ENCODE measurements at regions not wholly inside any gene's neighbourhood (a gene's known extent, or its start where the extent isn't known, plus 50 kb on each side); places are given as distances from the start of the nearest gene placed in this dataset.
"Not testable (repeated sequence)": the region's sequence is repeated elsewhere in the genome, so short reads cannot be mapped to it uniquely, and the experiment has no call there.

- no peak overlapping the region for H3K4me3 ChIP-seq (ENCODE audit: low read depth, low read length)
- DNase-seq (ENCODE audit: low read depth), result no peak
- no peak for TF ChIP-seq CTCF (IDR thresholded peaks at IDR 0.05; ENCODE audit: low read depth, low read length, missing control alignments)
These were observed 327.2 kb downstream of the LMO7 start for GRCh38 chr13:75963302-75963701.

GRCh38 chr13:75961911-75962310 is 325.8 kb downstream of the LMO7 start:
- no peak overlapping the region for H3K4me3 ChIP-seq (ENCODE audit: low read depth, low read length)
- no peak for TF ChIP-seq CTCF (IDR thresholded peaks at IDR 0.05; ENCODE audit: low read depth, low read length, missing control alignments)
- DNase-seq (ENCODE audit: low read depth), result no peak

GRCh38 chr13:75960538-75960994 is 324.4 kb downstream of the LMO7 start:
- no peak for DNase-seq (ENCODE audit: low read depth)
- TF ChIP-seq CTCF (IDR thresholded peaks at IDR 0.05; ENCODE audit: low read depth, low read length, missing control alignments), result no peak
- no peak overlapping the region for H3K4me3 ChIP-seq (ENCODE audit: low read depth, low read length)

GRCh38 chr13:75959861-75960481 is 323.8 kb downstream of the LMO7 start:
- no peak for TF ChIP-seq CTCF (IDR thresholded peaks at IDR 0.05; ENCODE audit: low read depth, low read length, missing control alignments)
- no peak overlapping the region for H3K4me3 ChIP-seq (ENCODE audit: low read depth, low read length)
- DNase-seq (ENCODE audit: low read depth), result no peak

- H3K4me3 ChIP-seq (ENCODE audit: low read depth, low read length); DNase-seq (ENCODE audit: low read depth): not testable (repeated sequence)
These were observed 317.5 kb downstream of the LMO7 start for GRCh38 chr13:75953589-75953988.

GRCh38 chr13:75947448-75947847 is 311.3 kb downstream of the LMO7 start:
- no peak for DNase-seq (ENCODE audit: low read depth)
- TF ChIP-seq CTCF (IDR thresholded peaks at IDR 0.05; ENCODE audit: low read depth, low read length, missing control alignments), result no peak
- H3K4me3 ChIP-seq (ENCODE audit: low read depth, low read length), result no peak overlapping the region

- TF ChIP-seq CTCF (IDR thresholded peaks at IDR 0.05; ENCODE audit: low read depth, low read length, missing control alignments), result no peak
- no peak for DNase-seq (ENCODE audit: low read depth)
- H3K4me3 ChIP-seq (ENCODE audit: low read depth, low read length), result no peak overlapping the region
These were observed 310.6 kb downstream of the LMO7 start for GRCh38 chr13:75946536-75947284.
